HG03558 (cell line): ENCODE measurements at regions not wholly inside any gene's neighbourhood (a gene's known extent, or its start where the extent isn't known, plus 50 kb on each side); places are given as distances from the start of the nearest gene placed in this dataset.

Experiments used
- ATAC-seq: cut with Tn5 transposase; IDR thresholded peaks from one replicate; pipeline ENCODE4 v1.9.1; 2021; ENCODE audit warnings: moderate number of reproducible peaks; ENCODE audit not compliant: unreplicated experiment; ENCODE audit errors: extremely low read depth

GRCh38 chr6:159455700-159456274 lies 237.3 kb downstream of the SOD2 start:
- ATAC-seq: no peak

DNA sequence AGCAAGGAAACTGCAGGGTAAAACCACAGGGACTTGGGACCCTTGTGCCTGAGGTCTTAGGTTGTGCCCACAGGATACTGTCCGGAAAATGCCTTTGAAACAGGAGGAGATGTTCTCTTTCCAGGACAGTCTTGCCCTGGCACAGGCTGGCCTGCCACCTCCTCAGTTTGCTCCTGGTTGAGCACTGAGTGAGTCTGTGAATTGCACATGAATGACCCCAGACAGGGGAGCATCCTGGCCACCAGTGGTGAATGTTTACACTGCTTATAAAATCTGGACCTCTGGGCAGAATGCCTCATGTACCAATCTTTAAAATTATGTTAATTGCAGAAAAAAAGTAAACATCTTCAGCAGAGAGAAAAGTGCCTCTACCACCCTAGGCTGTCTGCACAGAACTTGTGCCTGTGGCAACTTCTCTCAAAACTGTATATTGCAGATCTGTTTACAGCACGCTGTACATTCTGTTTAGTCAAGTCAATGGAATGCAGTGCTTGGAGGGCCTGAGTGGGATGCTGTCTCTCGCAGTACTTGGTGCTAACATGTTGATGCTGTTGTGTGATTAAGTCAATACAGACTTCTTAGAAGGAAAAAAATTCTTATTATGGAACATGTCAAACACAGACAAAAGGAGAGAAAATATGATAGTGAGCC lies 242.1 kb downstream of the SOD2 start:
- no peak for ATAC-seq

DNA sequence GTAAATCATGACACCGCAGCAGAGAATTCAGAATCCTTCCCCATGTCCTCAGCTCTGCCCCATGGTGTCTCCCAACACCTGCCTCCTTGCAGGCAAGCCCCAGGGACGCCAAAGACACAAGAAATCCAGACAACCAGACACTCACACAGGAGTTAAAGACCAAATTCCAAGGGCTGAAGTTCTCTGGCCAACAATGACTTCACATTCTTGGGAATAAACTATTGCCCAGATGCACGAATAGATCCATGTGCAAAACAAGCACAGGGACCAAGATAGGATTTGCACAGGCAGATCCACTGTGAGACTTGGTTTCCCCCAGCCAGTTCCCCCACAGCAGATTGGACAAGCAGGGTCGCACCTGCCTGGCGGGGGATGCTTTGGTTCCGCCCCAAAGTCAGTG lies 246.7 kb downstream of the SOD2 start:
- no peak for ATAC-seq

- ATAC-seq: no peak
Measured at GRCh38 chr6:159445351-159445750, 247.7 kb downstream of the SOD2 start.

DNA sequence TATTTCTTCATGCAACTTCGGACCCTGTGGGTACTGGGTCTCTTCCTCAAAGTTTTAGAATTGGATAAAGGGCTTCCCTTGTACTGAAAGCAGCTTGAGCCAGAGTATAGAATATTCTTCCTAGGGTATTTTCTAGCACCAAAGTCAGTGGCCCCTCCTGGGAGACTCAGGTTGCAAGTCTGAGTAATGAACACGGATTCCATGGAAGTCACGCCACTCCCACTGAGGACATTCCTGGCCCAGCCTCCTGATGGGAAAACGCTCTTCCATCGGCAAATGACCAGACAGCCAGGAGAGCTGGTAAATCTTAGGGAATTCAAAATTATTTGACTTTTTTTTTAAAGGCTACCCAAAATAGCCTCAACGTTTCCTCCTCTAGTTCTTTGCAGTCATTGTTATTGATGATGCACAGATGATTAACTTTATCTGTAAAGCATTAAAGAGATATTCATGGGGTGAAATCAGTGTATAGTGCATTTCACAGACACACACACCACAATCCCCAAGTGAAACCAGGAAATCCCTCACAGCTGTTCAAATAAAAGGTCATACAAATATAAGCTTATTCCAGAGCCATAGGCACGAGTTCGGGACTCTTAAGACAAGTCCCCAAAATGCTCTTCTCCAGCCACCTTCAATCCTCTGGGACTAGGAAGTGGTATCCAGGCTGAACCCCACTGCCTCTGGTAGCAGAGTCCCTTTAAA lies 248.8 kb downstream of the SOD2 start:
- ATAC-seq: no peak

DNA sequence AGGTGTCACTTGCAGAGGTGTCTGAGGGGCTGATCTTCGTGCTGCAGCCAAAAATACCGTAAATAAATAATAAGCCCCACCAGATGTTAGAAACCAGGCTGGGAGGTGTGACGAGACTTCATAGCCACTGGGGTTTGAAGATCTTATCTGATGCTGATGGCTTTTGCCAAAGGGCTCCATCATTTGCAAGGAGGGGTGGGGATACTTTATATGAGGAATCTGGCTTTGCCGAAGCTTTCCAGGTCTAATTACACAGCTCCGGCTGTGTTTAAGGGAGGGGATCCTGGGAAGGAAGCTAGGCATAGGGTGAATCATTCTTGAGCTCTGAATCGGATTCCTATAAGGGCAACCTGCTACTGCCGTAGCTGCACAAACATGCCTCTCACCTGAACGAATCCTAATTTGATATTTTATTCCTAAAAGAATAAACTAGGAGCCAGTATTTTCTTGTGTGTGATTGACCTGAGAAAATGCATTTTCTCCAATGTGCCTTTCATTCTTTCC lies 249.6 kb downstream of the SOD2 start:
- ATAC-seq: no peak

GRCh38 chr6:159441704-159441981 lies 251.4 kb downstream of the SOD2 start:
- no peak for ATAC-seq

DNA sequence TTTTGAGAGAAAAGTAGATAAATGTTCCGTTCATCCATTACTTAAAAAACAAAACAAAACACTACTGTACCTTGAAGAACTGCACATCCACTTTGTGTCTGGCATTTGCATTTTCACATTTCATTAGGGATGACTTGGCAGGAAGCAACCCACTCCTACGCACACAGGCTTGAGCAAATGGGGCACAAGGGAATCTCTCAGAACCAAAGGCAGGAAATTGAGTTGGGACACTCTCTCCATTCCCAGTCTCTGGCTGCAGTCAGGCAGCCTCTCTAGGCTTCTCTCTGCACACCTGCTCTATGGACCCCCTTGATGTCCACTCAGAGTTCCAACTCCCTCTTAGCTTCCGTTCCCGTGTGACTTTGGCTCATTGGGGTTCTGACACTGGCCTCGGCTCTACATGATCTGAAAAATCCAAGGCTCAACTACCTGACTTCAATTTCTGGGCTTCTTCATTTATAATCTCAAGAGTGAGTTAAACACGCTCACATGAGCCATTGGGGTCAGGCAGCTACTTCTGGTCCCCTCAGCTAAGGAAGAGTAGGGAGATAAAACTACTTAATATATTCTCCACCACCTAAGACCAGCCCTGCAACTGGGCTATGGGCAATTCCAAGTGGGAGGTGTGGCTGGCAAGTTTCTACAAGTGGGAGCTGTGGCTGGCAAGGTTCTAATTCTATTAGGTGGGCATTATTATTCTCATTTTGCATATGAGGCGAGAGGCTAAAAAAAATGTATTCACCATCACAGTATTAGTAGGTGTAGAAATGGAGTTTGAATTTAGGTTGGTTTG lies 251.9 kb downstream of the SOD2 start:
- ATAC-seq: no peak

DNA sequence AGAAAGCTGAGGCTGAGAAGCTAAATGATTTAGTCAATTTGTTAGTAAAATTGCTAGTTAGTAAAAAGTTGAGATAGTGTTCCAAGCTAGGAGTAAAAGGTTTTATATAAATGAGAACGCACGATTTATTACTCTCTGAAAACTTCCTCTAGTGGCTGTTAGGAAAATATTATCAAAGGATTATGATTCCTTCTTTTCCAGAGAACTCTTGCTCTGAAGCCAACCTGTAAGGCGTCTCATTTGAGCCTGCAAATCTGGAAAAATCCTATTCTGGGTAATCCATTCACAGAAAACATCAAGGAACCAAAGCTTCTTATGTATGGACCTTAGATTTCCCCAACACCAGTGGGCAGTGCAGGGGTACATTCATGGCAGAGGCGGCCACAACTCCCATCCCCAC lies 252.7 kb downstream of the SOD2 start:
- no peak for ATAC-seq

GRCh38 chr6:159439651-159440050 lies 253.4 kb downstream of the SOD2 start:
- no peak for ATAC-seq

GRCh38 chr6:159438106-159438505 lies 254.9 kb downstream of the SOD2 start:
- no peak for ATAC-seq

- ATAC-seq: no peak
Measured at GRCh38 chr6:159436581-159436980, 256.5 kb downstream of the SOD2 start.

GRCh38 chr6:159435701-159436100 lies 257.3 kb downstream of the SOD2 start:
- no peak for ATAC-seq

- no peak for ATAC-seq
Measured at GRCh38 chr6:159434410-159434809, 258.6 kb downstream of the SOD2 start.

- no peak for ATAC-seq
Measured at GRCh38 chr6:159433550-159433949, 259.5 kb downstream of the SOD2 start.

GRCh38 chr6:159431750-159432149 lies 261.3 kb downstream of the SOD2 start:
- no peak for ATAC-seq

GRCh38 chr6:159430323-159430722 lies 261.1 kb downstream of the FNDC1 start:
- ATAC-seq: no peak

DNA sequence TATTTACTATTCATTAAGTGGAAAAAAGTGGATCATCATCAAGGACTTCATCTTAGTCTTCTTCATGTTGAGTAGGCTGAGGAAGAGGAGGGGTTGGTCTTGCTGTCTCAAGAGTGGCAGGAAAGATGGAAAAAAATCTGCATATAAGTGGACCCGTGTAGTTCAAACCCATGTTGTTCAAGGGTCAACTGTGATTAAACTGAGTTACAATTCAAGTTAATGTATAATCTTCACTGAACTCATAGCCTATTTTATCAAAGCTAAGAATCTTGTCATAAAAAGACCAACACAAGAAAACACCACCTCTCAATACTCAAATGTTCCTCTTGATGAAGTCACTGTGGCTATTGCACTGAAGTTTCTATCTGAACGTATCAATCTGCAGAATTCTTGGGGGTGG lies 260.2 kb downstream of the FNDC1 start:
- ATAC-seq: no peak

DNA sequence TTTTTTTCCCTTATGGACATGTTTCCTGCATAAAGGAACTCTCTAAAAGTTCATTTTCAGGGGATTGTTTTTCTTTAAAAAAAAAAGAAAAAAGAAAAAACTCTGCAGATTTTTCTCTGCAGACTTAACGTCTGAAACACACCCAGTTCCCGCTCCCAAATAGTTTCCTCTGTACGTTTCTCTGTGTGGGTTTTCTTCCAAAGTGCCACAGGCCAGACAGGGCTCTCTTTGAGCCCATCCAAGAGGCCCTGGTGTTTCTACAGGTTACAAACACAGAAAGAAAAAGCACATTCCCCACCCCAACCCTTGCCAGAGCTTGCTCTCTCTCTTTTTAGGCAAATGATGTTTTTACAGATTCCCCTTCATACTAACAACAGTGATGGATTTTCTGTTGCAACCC lies 258.6 kb downstream of the FNDC1 start:
- no peak for ATAC-seq

DNA sequence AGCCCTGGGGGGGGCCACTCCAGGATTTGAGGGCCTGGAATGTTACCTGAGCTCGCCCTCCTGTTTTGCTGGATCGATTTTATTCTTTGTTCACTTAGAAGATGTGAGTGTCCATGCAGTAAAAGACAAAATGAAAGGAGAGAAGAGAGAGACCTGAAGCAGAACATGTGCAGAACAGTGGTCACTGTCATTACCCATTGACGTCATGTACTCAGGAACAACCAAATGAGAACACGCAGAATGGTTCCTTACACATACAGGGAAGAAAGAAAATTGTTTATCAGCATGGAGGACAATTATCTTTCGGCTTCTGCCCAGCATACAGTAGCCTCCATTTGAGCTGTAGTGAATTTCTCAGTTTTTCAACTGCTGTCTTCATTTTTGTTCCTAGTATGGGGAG lies 258.1 kb downstream of the FNDC1 start:
- no peak for ATAC-seq

DNA sequence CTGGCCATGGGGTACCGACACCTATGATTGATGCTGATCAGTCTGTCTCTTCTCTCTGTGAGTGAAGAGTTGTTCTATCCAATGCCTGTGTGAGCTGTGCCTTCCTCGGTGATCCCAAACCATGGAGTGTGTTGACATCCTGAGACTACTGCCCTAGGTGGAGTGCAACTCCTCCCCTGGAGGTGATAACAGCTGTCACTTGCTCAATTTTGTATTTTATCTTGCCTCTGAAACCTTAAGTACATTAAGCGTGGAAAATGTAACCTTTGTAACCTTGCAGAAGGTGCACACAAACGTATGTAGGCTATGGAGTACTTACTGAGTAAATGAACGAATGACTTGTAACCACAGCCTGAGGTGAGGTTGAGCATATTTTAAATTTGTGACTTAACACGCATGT lies 256.2 kb downstream of the FNDC1 start:
- ATAC-seq: no peak
